ENCODE measurements at regions not wholly inside any gene's neighbourhood (a gene's known extent, or its start where the extent isn't known, plus 50 kb on each side); places are given as distances from the start of the nearest gene placed in this dataset.
"Not testable (repeated sequence)": the region's sequence is repeated elsewhere in the genome, so short reads cannot be mapped to it uniquely, and the experiment has no call there.

GRCh38 chr1:196030455-196030854 lies 577.8 kb downstream of the KCNT2 start:
- no peak for DNase-seq (ENCODE audit: extremely low read depth, low read depth)
- TF ChIP-seq, protein P1, sequence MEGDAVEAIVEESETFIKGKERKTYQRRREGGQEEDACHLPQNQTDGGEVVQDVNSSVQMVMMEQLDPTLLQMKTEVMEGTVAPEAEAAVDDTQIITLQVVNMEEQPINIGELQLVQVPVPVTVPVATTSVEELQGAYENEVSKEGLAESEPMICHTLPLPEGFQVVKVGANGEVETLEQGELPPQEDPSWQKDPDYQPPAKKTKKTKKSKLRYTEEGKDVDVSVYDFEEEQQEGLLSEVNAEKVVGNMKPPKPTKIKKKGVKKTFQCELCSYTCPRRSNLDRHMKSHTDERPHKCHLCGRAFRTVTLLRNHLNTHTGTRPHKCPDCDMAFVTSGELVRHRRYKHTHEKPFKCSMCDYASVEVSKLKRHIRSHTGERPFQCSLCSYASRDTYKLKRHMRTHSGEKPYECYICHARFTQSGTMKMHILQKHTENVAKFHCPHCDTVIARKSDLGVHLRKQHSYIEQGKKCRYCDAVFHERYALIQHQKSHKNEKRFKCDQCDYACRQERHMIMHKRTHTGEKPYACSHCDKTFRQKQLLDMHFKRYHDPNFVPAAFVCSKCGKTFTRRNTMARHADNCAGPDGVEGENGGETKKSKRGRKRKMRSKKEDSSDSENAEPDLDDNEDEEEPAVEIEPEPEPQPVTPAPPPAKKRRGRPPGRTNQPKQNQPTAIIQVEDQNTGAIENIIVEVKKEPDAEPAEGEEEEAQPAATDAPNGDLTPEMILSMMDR (IDR thresholded peaks at IDR 0.05; ENCODE audit: low read depth, low read length): no peak

DNA sequence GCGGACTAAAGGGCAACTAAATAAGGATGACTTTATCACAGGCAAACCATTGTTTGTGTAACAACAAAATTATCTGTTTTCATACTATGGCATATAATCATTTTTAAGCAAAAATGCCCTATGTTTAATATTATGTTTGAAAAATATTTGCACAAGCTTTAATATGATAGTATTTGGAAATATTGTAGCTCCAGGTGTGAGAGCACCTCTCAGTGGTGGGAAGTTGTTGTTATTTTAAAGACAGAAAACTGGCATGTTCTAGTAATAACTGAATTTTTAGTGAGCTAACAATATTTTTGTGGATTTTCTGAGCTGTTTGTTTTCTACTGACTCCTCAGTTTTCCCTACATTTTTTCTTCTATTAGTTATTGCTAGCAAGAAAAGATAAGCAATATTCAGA lies 578.8 kb downstream of the KCNT2 start:
- TF ChIP-seq, protein P1 (IDR thresholded peaks at IDR 0.05; ENCODE audit: low read depth, low read length): no peak
- no peak for DNase-seq (ENCODE audit: extremely low read depth, low read depth)

DNA sequence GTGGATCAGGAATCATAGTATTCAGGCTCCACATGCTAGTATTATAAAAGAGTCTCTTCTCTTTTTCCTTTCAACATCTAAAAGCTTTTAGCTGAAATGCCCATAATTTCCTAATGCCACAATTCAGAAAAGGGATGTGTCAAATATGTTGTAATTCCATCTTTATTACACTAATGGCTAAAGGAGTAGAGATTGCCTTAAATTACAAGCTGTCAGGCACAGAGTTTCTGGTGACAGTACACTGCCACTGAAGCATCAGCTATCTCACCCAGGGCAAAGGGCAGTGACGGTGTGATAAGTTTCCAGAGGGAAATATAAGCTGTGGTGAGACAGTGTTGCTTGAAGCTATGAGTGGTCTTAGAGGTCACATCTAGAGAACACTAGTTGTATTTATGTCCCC lies 581.1 kb downstream of the KCNT2 start:
- TF ChIP-seq, protein P1 (IDR thresholded peaks at IDR 0.05; ENCODE audit: low read depth, low read length): no peak
- no peak for DNase-seq (ENCODE audit: extremely low read depth, low read depth)

DNA sequence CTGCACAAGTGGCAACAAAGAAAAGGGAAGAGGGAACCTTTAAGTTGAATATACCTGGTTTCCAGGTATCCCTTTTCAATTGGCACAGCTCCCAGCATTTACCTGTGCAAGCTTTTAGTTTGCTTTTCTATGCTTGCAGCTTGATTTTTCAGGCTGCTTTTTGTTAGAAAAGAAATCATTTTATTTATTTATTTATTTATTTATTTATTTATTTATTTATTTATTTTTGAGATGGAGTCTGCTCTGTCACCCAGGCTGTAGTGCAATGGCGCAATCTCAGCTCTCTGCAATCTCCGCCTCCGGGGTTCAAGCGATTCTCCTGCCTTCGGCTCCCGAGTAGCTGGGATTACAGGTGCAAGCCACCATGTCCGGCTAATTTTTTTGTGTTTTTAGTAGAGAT lies 587.1 kb downstream of the KCNT2 start:
- not testable (repeated sequence) for DNase-seq (ENCODE audit: extremely low read depth, low read depth)

- TF ChIP-seq, protein P1 (IDR thresholded peaks at IDR 0.05; ENCODE audit: low read depth, low read length): no peak
- DNase-seq (ENCODE audit: extremely low read depth, low read depth): no peak
These were observed 598.9 kb downstream of the KCNT2 start for GRCh38 chr1:196009362-196009761.

DNA sequence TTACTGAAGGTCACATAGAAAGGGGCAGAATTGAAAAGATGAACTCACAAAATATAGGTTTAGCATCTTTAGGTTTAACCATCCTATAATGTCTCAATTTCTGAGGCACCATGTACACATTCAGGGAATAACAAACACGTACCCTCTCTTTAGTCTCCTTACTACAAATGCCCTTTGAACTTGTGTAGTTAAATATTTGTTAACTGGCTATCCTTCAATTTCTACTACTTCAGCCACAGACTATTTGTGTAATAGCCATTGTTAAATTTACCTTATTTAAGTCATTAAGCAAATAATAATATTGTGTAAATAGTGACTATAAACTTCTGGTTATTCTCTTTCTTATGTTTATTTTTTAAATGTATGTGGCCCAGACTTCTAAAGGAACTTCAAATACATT lies 600.5 kb downstream of the KCNT2 start:
- TF ChIP-seq, protein P1 (IDR thresholded peaks at IDR 0.05; ENCODE audit: low read depth, low read length): no peak
- no peak for DNase-seq (ENCODE audit: extremely low read depth, low read depth)

DNA sequence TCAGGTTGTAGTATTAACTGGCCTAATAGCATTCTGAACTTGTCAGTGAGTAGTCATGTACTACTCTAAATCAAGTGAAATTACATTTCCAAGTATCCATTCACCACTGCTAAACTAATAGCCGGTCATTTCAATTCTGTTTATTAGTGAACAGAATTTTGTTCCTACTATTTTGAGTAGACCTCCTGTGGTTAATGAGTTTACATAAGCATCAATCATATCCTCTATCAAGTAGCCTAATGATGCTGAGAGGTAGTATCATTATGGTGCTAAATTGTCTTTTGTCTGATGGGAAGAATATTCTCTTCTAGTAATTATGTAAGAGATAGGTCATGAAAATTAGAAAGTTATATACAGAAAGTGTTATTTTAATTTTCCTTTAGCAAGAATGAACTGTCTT lies 602.8 kb downstream of the KCNT2 start:
- DNase-seq (ENCODE audit: extremely low read depth, low read depth): no peak

GRCh38 chr1:196004388-196004787 lies 603.9 kb downstream of the KCNT2 start:
- not testable (repeated sequence) for DNase-seq (ENCODE audit: extremely low read depth, low read depth)

More for the DNA sequence above, 602.8 kb downstream of the KCNT2 start:
- TF ChIP-seq, protein P1 (IDR thresholded peaks at IDR 0.05; ENCODE audit: low read depth, low read length): no peak

GRCh38 chr1:196002906-196003305 lies 605.3 kb downstream of the KCNT2 start:
- no peak for DNase-seq (ENCODE audit: extremely low read depth, low read depth)
- TF ChIP-seq, protein P1 (IDR thresholded peaks at IDR 0.05; ENCODE audit: low read depth, low read length): no peak

DNA sequence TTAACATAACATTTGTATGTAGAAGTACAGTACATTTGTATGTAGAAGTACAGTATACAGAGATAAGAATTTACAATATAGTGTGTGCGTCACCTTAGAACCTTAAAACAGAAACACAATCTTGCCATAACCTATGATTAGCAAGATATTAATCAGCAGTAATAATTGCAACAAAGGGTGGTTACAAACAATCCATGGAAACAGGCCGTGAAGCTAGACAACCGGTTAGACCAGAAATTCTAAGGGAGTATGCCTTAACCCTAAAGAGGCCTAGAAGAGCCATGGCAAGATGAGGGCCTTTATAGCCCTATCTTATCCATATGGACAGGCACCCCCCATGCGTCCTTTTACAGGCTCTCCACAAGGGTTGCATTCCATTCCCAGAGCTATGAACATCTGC lies 605.9 kb downstream of the KCNT2 start:
- not testable (repeated sequence) for DNase-seq (ENCODE audit: extremely low read depth, low read depth)
